ENCODE measurements at regions not wholly inside any gene's neighbourhood (a gene's known extent, or its start where the extent isn't known, plus 50 kb on each side); places are given as distances from the start of the nearest gene placed in this dataset.

DNA sequence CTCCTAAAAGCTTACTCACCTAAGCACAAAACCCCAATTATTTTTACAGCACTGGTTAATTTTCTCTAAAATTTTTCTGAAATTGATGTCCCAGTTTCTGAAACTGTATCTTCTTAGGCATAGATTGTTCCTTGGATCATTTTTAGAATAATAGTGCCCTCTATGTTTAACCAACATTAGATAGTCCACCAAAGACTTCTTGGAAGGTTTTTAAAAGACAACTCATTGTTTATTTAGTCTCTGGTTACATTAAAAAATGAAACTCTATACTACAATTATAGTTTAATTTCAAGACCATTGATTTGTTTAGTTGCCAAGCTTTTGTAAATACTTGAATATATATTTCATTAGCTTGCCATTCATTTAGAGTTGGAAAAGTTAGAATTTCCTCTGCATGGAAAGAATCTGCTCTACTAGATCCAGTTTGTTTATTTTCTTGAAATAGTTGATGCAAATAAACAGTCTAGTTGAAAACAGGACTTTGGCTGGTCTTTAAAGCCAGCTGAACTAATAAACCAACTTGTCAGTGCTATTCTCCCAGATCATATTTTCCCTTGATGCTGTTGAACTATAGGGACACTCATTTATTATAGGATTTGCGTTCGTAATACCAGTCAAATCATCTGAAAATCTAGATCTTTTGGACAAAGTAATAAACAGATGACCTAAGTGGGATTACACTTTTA lies 990.5 kb downstream of the TLE1 start:
- H4K91ac ChIP-seq (ENCODE audit: low read length): no peak overlapping the region
- H2BK120ac ChIP-seq (ENCODE audit: low read depth, low read length): no peak overlapping the region
- H3K79me1 ChIP-seq (replicated peaks; ENCODE audit: low read length, poor library complexity, severe bottlenecking): no peaks in the 10 kb centered on the region
- H3K18ac ChIP-seq (ENCODE audit: low read depth in 1 of 2, low read length in 2 of 2): no peak overlapping the region
- peaks cover 2% of the 10 kb centered on the region for H3K9me3 ChIP-seq (ENCODE audit: control insufficient read depth, low read length)
- no peak for DNase-seq
- H2BK5ac ChIP-seq (ENCODE audit: low read depth, low read length, poor library complexity, severe bottlenecking): no peak overlapping the region
- H3K36me3 ChIP-seq (ENCODE audit: control insufficient read depth in 1 of 2, insufficient read depth in 2 of 2, low read depth in 1 of 2, low read length in 2 of 2): no peaks in the 10 kb centered on the region
- H3K4me1 ChIP-seq (ENCODE audit: control insufficient read depth, insufficient read depth, low read depth, low read length): no peaks in the 10 kb centered on the region
- peak overlapping the region; percentile 87 for H3K27ac ChIP-seq (ENCODE audit: low read length, poor library complexity, severe bottlenecking)
- no peak overlapping the region for H3K4me3 ChIP-seq (ENCODE audit: insufficient read depth in 1 of 2, low read depth in 1 of 2, low read length in 2 of 2)
- H3K9ac ChIP-seq (ENCODE audit: low read length): no peak overlapping the region
- H2AFZ ChIP-seq (ENCODE audit: low read depth, low read length): no peak overlapping the region
- no peak overlapping the region for H3K14ac ChIP-seq (ENCODE audit: low read length in 2 of 2)
- no peak overlapping the region for H2BK12ac ChIP-seq (ENCODE audit: low read length in 2 of 2)
- H3K4me2 ChIP-seq (ENCODE audit: low read length, poor library complexity, severe bottlenecking): no peak overlapping the region
- no peak overlapping the region for H2AK5ac ChIP-seq (ENCODE audit: low read length, severe bottlenecking)
- no peak overlapping the region for H3K4ac ChIP-seq (ENCODE audit: low read depth in 1 of 2, low read length in 2 of 2)
- no CpG with 5 or more reads among the region's 2 CpGs for WGBS
- H4K8ac ChIP-seq (ENCODE audit: low read length): no peak overlapping the region
- H2BK15ac ChIP-seq (ENCODE audit: low read depth, poor library complexity, severe bottlenecking): no peak overlapping the region
- no peaks in the 10 kb centered on the region for H3K27me3 ChIP-seq (ENCODE audit: control insufficient read depth in 1 of 2, insufficient read depth in 1 of 2, low read length in 2 of 2)
- no peak overlapping the region for H3K23ac ChIP-seq (ENCODE audit: low read length in 2 of 2)

DNA sequence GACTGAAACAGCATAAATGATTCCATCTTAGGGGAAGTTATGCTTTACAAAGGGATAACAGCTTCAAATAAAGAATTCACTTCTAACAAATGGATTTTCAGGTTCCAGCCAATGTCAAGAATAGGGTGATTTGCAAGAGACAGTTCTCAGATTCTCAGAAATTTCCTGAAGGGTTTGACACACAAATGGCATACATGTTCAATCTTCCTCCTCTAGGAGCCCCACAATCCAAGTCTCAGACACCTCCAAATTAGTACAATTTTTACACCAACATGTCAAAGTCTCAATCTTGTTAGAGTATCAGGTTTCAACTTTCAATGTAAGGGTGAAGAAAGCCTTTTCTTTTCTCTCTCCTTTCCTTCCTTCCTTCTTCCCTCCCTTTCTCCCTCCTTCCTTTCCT lies 996.6 kb downstream of the TLE1 start:
- H2BK5ac ChIP-seq (ENCODE audit: low read depth, low read length, poor library complexity, severe bottlenecking): no peak overlapping the region
- H3K27ac ChIP-seq (ENCODE audit: low read length, poor library complexity, severe bottlenecking): no peak overlapping the region
- H3K9ac ChIP-seq (ENCODE audit: low read length): no peak overlapping the region
- H2BK120ac ChIP-seq (ENCODE audit: low read depth, low read length): no peak overlapping the region
- H3K9me3 ChIP-seq (ENCODE audit: control insufficient read depth, low read length): peaks cover 5% of the 10 kb centered on the region
- H3K27me3 ChIP-seq (ENCODE audit: control insufficient read depth in 1 of 2, insufficient read depth in 1 of 2, low read length in 2 of 2): no peaks in the 10 kb centered on the region
- H2AK5ac ChIP-seq (ENCODE audit: low read length, severe bottlenecking): no peak overlapping the region
- no peak overlapping the region for H2BK12ac ChIP-seq (ENCODE audit: low read length in 2 of 2)
- H3K4ac ChIP-seq (ENCODE audit: low read depth in 1 of 2, low read length in 2 of 2): no peak overlapping the region
- no peaks in the 10 kb centered on the region for H3K36me3 ChIP-seq (ENCODE audit: control insufficient read depth in 1 of 2, insufficient read depth in 2 of 2, low read depth in 1 of 2, low read length in 2 of 2)
- no peak overlapping the region for H3K4me2 ChIP-seq (ENCODE audit: low read length, poor library complexity, severe bottlenecking)
- no peak overlapping the region for H3K18ac ChIP-seq (ENCODE audit: low read depth in 1 of 2, low read length in 2 of 2)
- DNase-seq: no peak
- H3K4me3 ChIP-seq (ENCODE audit: insufficient read depth in 1 of 2, low read depth in 1 of 2, low read length in 2 of 2): no peak overlapping the region
- no peak overlapping the region for H4K8ac ChIP-seq (ENCODE audit: low read length)
- H3K79me1 ChIP-seq (replicated peaks; ENCODE audit: low read length, poor library complexity, severe bottlenecking): no peaks in the 10 kb centered on the region
- H2BK15ac ChIP-seq (ENCODE audit: low read depth, poor library complexity, severe bottlenecking): no peak overlapping the region
- H3K23ac ChIP-seq (ENCODE audit: low read length in 2 of 2): no peak overlapping the region
- no peak overlapping the region for H3K14ac ChIP-seq (ENCODE audit: low read length in 2 of 2)
- H3K4me1 ChIP-seq (ENCODE audit: control insufficient read depth, insufficient read depth, low read depth, low read length): no peaks in the 10 kb centered on the region
- no peak overlapping the region for H4K91ac ChIP-seq (ENCODE audit: low read length)
- H2AFZ ChIP-seq (ENCODE audit: low read depth, low read length): no peak overlapping the region

DNA sequence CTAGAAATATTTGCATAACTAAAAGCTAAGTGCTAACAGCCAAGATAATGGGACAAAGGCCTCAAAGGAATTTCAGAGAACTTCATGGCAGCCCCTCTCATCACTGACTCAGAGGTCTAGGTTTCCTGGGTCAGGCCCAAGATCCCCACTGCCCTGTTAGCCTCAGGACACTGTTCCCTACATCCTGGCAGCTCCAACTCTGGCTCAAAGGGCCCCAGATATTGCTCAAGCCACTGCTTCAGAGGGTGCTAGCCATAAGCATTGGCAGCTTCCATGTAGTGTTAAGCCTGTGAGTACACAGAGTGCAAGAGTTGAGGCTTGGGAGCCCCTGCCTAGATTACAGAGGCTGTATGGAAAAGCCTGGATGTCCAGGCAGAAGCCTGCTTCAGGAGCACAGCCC lies 998.1 kb downstream of the TLE1 start:
- Histone ChIP-seq H2BK15ac (ENCODE audit: low read depth, poor library complexity, severe bottlenecking) (no peak overlapping the region), H3K9ac (ENCODE audit: low read length) (no peak overlapping the region), H3K27ac (ENCODE audit: low read length, poor library complexity, severe bottlenecking) (no peak overlapping the region), H4K8ac (ENCODE audit: low read length) (no peak overlapping the region), H4K91ac (ENCODE audit: low read length) (no peak overlapping the region), H2BK5ac (ENCODE audit: low read depth, low read length, poor library complexity, severe bottlenecking) (no peak overlapping the region), H3K18ac (ENCODE audit: low read depth in 1 of 2, low read length in 2 of 2) (no peak overlapping the region), H3K9me3 (ENCODE audit: control insufficient read depth, low read length) (peaks cover 9% of the 10 kb centered on the region), H3K4me2 (ENCODE audit: low read length, poor library complexity, severe bottlenecking) (no peak overlapping the region), H3K4me3 (ENCODE audit: insufficient read depth in 1 of 2, low read depth in 1 of 2, low read length in 2 of 2) (no peak overlapping the region), H3K14ac (ENCODE audit: low read length in 2 of 2) (no peak overlapping the region), H3K36me3 (ENCODE audit: control insufficient read depth in 1 of 2, insufficient read depth in 2 of 2, low read depth in 1 of 2, low read length in 2 of 2) (no peaks in the 10 kb centered on the region), H2BK12ac (ENCODE audit: low read length in 2 of 2) (no peak overlapping the region), H3K4ac (ENCODE audit: low read depth in 1 of 2, low read length in 2 of 2) (no peak overlapping the region), H3K4me1 (ENCODE audit: control insufficient read depth, insufficient read depth, low read depth, low read length) (no peaks in the 10 kb centered on the region), H2AK5ac (ENCODE audit: low read length, severe bottlenecking) (no peak overlapping the region), H3K23ac (ENCODE audit: low read length in 2 of 2) (no peak overlapping the region), H3K79me1 (replicated peaks; ENCODE audit: low read length, poor library complexity, severe bottlenecking) (no peaks in the 10 kb centered on the region), H2AFZ (ENCODE audit: low read depth, low read length) (no peak overlapping the region), H3K27me3 (ENCODE audit: control insufficient read depth in 1 of 2, insufficient read depth in 1 of 2, low read length in 2 of 2) (no peaks in the 10 kb centered on the region), H2BK120ac (ENCODE audit: low read depth, low read length) (no peak overlapping the region)
- no peak for DNase-seq

GRCh38 chr9:80690349-80690939 lies 998.9 kb downstream of the TLE1 start:
- Histone ChIP-seq H3K9me3 (ENCODE audit: control insufficient read depth, low read length) (peaks cover 9% of the 10 kb centered on the region), H2BK5ac (ENCODE audit: low read depth, low read length, poor library complexity, severe bottlenecking) (no peak overlapping the region), H2BK15ac (ENCODE audit: low read depth, poor library complexity, severe bottlenecking) (no peak overlapping the region), H2BK120ac (ENCODE audit: low read depth, low read length) (no peak overlapping the region), H2BK12ac (ENCODE audit: low read length in 2 of 2) (no peak overlapping the region), H3K14ac (ENCODE audit: low read length in 2 of 2) (no peak overlapping the region), H3K27me3 (ENCODE audit: control insufficient read depth in 1 of 2, insufficient read depth in 1 of 2, low read length in 2 of 2) (no peaks in the 10 kb centered on the region), H3K4me1 (ENCODE audit: control insufficient read depth, insufficient read depth, low read depth, low read length) (no peaks in the 10 kb centered on the region), H3K4me3 (ENCODE audit: insufficient read depth in 1 of 2, low read depth in 1 of 2, low read length in 2 of 2) (no peak overlapping the region), H3K79me1 (replicated peaks; ENCODE audit: low read length, poor library complexity, severe bottlenecking) (no peaks in the 10 kb centered on the region), H4K91ac (ENCODE audit: low read length) (no peak overlapping the region), H4K8ac (ENCODE audit: low read length) (no peak overlapping the region), H2AFZ (ENCODE audit: low read depth, low read length) (no peak overlapping the region), H3K36me3 (ENCODE audit: control insufficient read depth in 1 of 2, insufficient read depth in 2 of 2, low read depth in 1 of 2, low read length in 2 of 2) (no peaks in the 10 kb centered on the region), H3K18ac (ENCODE audit: low read depth in 1 of 2, low read length in 2 of 2) (no peak overlapping the region), H3K4me2 (ENCODE audit: low read length, poor library complexity, severe bottlenecking) (no peak overlapping the region), H3K9ac (ENCODE audit: low read length) (no peak overlapping the region), H3K27ac (ENCODE audit: low read length, poor library complexity, severe bottlenecking) (no peak overlapping the region), H2AK5ac (ENCODE audit: low read length, severe bottlenecking) (no peak overlapping the region), H3K4ac (ENCODE audit: low read depth in 1 of 2, low read length in 2 of 2) (no peak overlapping the region), H3K23ac (ENCODE audit: low read length in 2 of 2) (no peak overlapping the region)
- WGBS: 71% methylated on average over 5 of the region's 6 CpGs
- DNase-seq: no peak

Measured in mesenchymal stem cell (in vitro differentiated cells and primary cell).